WTC11 (cell line): ENCODE measurements at regions not wholly inside any gene's neighbourhood (a gene's known extent, or its start where the extent isn't known, plus 50 kb on each side); places are given as distances from the start of the nearest gene placed in this dataset.

Source experiments
- ATAC-seq: fragments of 200-7000 bp; cut with Tn5 transposase; 2 replicates; pipeline ENCODE4 v1.10.0; 2021; ENCODE audit warnings: mild to moderate bottlenecking, moderate library complexity
- CTCF ChIA-PET: fragments of 300-600 bp; sonication (Branson Sonifier 250); formaldehyde crosslinking; loops from one replicate; lab custom pipeline; 2021; ENCODE audit warnings: antibody characterized with exemption; lab: Charles Lee
- POLR2A ChIA-PET: fragments of 350-600 bp; sonication (Branson Sonifier 250); formaldehyde crosslinking; loops from one replicate; lab custom pipeline; 2021; ENCODE audit warnings: antibody characterized with exemption; lab: Charles Lee
- DNase-seq: peaks from one replicate; pipeline ENCODE4 v3.0.0; 2021; ENCODE audit warnings: low spot score
- H3K27ac Mint-ChIP-seq: 2 replicates; pipeline ENCODE4 v1.8.0; 2021; ENCODE audit warnings: mixed read lengths
- H3K27me3 Mint-ChIP-seq: 2 replicates; pipeline ENCODE4 v1.8.0; 2021; ENCODE audit warnings: low read depth, mild to moderate bottlenecking, moderate library complexity, mixed read lengths
- H3K36me3 Mint-ChIP-seq: 2 replicates; pipeline ENCODE4 v1.8.0; 2021; ENCODE audit warnings: mixed read lengths
- H3K4me1 Mint-ChIP-seq: 2 replicates; pipeline ENCODE4 v1.8.0; 2022; ENCODE audit warnings: mixed read lengths
- H3K4me3 Mint-ChIP-seq: 2 replicates; pipeline ENCODE4 v1.8.0; 2021; ENCODE audit warnings: mild to moderate bottlenecking, moderate library complexity, mixed read lengths
- H3K9me3 Mint-ChIP-seq: 2 replicates; pipeline ENCODE4 v1.8.0; 2021; ENCODE audit warnings: mixed read lengths
- ATF3 ChIP-seq: sonication (generic); formaldehyde crosslinking; conservative IDR thresholded peaks from 2 replicates; pipeline ENCODE4 v1.8.1; 2022; ENCODE audit warnings: mild to moderate bottlenecking, missing genetic modification reagents
- CBFB ChIP-seq: sonication (generic); formaldehyde crosslinking; IDR thresholded peaks from 2 replicates; pipeline ENCODE4 v1.8.1; 2022; ENCODE audit warnings: mild to moderate bottlenecking, low read depth, missing genetic modification reagents
- CREB1 ChIP-seq: sonication (generic); formaldehyde crosslinking; IDR thresholded peaks from 2 replicates; pipeline ENCODE4 v1.8.0; 2023; ENCODE audit warnings: mild to moderate bottlenecking, missing genetic modification reagents
- E2F1 ChIP-seq: sonication (generic); formaldehyde crosslinking; IDR thresholded peaks from 2 replicates; pipeline ENCODE4 v1.8.0; 2022; ENCODE audit warnings: mild to moderate bottlenecking, missing genetic modification reagents
- FOXP4 ChIP-seq: sonication (generic); formaldehyde crosslinking; IDR thresholded peaks from 2 replicates; pipeline ENCODE4 v1.8.0; 2022; ENCODE audit warnings: mild to moderate bottlenecking, missing genetic modification reagents
- GRHL2 ChIP-seq: fragments of 250-450 bp; sonication (Bioruptor Pico); IDR thresholded peaks from 2 replicates; pipeline ENCODE4 v1.8.0; 2022; ENCODE audit warnings: mild to moderate bottlenecking, moderate library complexity; ENCODE audit not compliant: insufficient replicate concordance, severe bottlenecking
- KAT7 ChIP-seq: sonication (generic); formaldehyde crosslinking; IDR thresholded peaks from 2 replicates; pipeline ENCODE4 v1.8.1; 2023; ENCODE audit warnings: missing genetic modification reagents, mild to moderate bottlenecking, borderline replicate concordance
- MAX ChIP-seq: sonication (generic); formaldehyde crosslinking; IDR thresholded peaks from 2 replicates; pipeline ENCODE4 v1.8.0; 2022; ENCODE audit warnings: mild to moderate bottlenecking, missing genetic modification reagents
- MYBL2 ChIP-seq: sonication (generic); formaldehyde crosslinking; IDR thresholded peaks from 2 replicates; pipeline ENCODE4 v1.8.1; 2023; ENCODE audit warnings: mild to moderate bottlenecking, moderate library complexity, missing genetic modification reagents
- NFATC4 ChIP-seq: fragments of 250-450 bp; sonication (Bioruptor Pico); IDR thresholded peaks from 2 replicates; pipeline ENCODE4 v1.9.0; 2021; ENCODE audit warnings: mild to moderate bottlenecking
- NR1H2 ChIP-seq: sonication (generic); formaldehyde crosslinking; IDR thresholded peaks from 2 replicates; pipeline ENCODE4 v1.9.0; 2021; ENCODE audit warnings: mild to moderate bottlenecking, moderate library complexity, missing genetic modification reagents
- NR2C2 ChIP-seq: sonication (generic); formaldehyde crosslinking; IDR thresholded peaks from 2 replicates; pipeline ENCODE4 v1.8.0; 2022; ENCODE audit warnings: mild to moderate bottlenecking, missing genetic modification reagents
- SMAD3 ChIP-seq: sonication (generic); formaldehyde crosslinking; IDR thresholded peaks from 2 replicates; pipeline ENCODE4 v1.8.0; 2022; ENCODE audit warnings: missing genetic modification reagents, mild to moderate bottlenecking, borderline replicate concordance
- TEAD1 ChIP-seq: sonication (generic); formaldehyde crosslinking; IDR thresholded peaks from 2 replicates; pipeline ENCODE4 v1.8.0; 2022; ENCODE audit warnings: mild to moderate bottlenecking, missing genetic modification reagents
- ZNF138 ChIP-seq: sonication (generic); formaldehyde crosslinking; conservative IDR thresholded peaks from 2 replicates; pipeline ENCODE4 v1.8.1; 2022; ENCODE audit warnings: mild to moderate bottlenecking, moderate library complexity, missing genetic modification reagents
- ZNF416 ChIP-seq: fragments of 250-450 bp; sonication (Bioruptor Pico); IDR thresholded peaks from 2 replicates; pipeline ENCODE4 v1.9.0; 2021; ENCODE audit warnings: mild to moderate bottlenecking, inconsistent platforms
- ZNF423 ChIP-seq: fragments of 250-450 bp; sonication (Bioruptor Pico); IDR thresholded peaks from 2 replicates; pipeline ENCODE4 v2.1.2; 2022; ENCODE audit warnings: mild to moderate bottlenecking, moderate library complexity
- ZSCAN18 ChIP-seq: fragments of 250-450 bp; sonication (Bioruptor Pico); IDR thresholded peaks from 2 replicates; pipeline ENCODE4 v2.1.2; 2022; ENCODE audit warnings: mild to moderate bottlenecking, moderate library complexity
- TF ChIP-seq, protein P1 (sequence below): sonication (generic); formaldehyde crosslinking; IDR thresholded peaks from 2 replicates; pipeline ENCODE4 v1.8.1; 2022; ENCODE audit warnings: missing genetic modification reagents, borderline replicate concordance
- TF ChIP-seq, protein P2 (sequence below): sonication (generic); formaldehyde crosslinking; IDR thresholded peaks from 2 replicates; pipeline ENCODE4 v1.8.1; 2023; ENCODE audit warnings: mild to moderate bottlenecking, missing genetic modification reagents, moderate library complexity

DNA sequence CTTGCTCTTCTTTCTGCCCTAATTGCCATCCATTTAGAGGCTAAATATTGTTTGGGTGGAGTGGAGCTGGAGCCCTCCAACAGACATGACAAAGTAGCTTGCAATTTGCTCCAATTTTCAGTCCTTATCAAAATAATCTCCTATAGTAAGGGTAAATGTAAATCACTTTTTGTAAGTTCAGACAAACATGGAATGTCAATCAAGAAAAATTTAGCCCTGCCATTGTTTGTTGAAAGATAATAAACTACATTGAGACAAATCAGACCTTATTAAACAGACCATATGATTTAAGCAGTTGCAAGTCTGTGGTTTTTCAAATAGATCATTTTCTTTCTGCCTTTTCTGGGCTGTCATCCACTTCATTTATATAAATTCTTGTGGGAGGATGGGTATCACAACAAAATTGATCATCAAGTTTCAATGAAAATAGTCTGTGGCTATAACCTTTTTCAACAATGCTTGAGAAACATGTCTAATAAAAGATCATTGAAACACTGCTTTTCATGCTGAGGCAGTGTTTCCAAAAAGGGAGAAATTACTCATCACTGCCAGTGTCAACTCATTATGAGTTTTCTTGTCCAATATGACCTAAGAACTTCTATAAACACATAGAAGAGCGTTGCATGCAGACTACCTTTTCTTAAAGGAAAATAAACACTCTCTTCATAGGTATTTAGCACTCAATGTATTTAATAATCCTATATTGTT, 1152.0 kb upstream of the B3GALT2 start:
- ChIA-PET POLR2A (no interaction called here), CTCF (no interaction called here)
- ATAC-seq (no peak), DNase-seq (no peak)
- H3K27ac Mint-ChIP-seq: no peak overlapping the region
- H3K27me3 Mint-ChIP-seq: no peaks in the 10 kb centered on the region
- H3K4me3 Mint-ChIP-seq: no peak overlapping the region
- no peaks in the 10 kb centered on the region for H3K4me1 Mint-ChIP-seq
- H3K9me3 Mint-ChIP-seq: no peaks in the 10 kb centered on the region
- H3K36me3 Mint-ChIP-seq: no peaks in the 10 kb centered on the region
- no peak for TF ChIP-seq MYBL2

DNA sequence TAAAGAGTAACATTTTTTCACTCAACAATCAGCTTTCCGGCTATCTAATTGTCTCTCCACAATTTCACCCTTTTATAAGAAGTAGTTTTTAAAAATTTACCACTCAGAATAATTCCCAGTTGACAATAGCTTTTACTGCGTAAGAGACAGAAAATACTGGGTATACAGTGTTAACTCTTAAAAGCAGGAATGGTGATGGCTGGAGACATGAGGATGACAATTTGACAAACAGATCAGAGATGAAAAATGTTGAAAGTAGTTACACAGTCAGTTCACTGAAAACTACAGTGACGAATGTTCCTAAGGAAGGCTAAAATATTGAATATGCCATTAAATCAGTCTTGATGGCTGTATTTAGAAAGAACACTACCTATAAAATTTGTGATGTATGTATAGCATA, 1146.8 kb upstream of the B3GALT2 start:
- no peak overlapping the region for H3K4me3 Mint-ChIP-seq
- no peak for DNase-seq
- H3K9me3 Mint-ChIP-seq: no peaks in the 10 kb centered on the region
- ATAC-seq: no peak
- no peaks in the 10 kb centered on the region for H3K36me3 Mint-ChIP-seq
- CTCF ChIA-PET: interaction anchor here (1.4 kb wide), 1 partner anchor 9 kb away, joined by 4 read pairs; no protein-coding TSS in a partner anchor
- H3K27me3 Mint-ChIP-seq: no peaks in the 10 kb centered on the region; the same call in 1 of the 2 replicates
- TF ChIP-seq TEAD1 (CRISPR knock-in tag): no peak
- TF ChIP-seq ZSCAN18: no peak
- TF ChIP-seq, all 79 proteins: peak for 0
- POLR2A ChIA-PET: no interaction called here
- H3K4me1 Mint-ChIP-seq: no peaks in the 10 kb centered on the region
- H3K27ac Mint-ChIP-seq: no peak overlapping the region

GRCh38 chr1:194331758-194332157, 1145.3 kb upstream of the B3GALT2 start:
- Mint-ChIP-seq H3K36me3 (no peaks in the 10 kb centered on the region), H3K27ac (no peak overlapping the region), H3K9me3 (no peaks in the 10 kb centered on the region), H3K4me1 (no peaks in the 10 kb centered on the region), H3K27me3 (no peaks in the 10 kb centered on the region; the same call in 1 of the 2 replicates), H3K4me3 (no peak overlapping the region)
- no peak for ATAC-seq
- no peak for DNase-seq
- TF ChIP-seq NR2C2 (CRISPR knock-in tag) (no peak), KAT7 (CRISPR knock-in tag) (no peak), GRHL2 (CRISPR knock-in tag) (no peak), ATF3 (CRISPR knock-in tag) (no peak), CBFB (CRISPR knock-in tag) (no peak)
- TF ChIP-seq, protein P1, sequence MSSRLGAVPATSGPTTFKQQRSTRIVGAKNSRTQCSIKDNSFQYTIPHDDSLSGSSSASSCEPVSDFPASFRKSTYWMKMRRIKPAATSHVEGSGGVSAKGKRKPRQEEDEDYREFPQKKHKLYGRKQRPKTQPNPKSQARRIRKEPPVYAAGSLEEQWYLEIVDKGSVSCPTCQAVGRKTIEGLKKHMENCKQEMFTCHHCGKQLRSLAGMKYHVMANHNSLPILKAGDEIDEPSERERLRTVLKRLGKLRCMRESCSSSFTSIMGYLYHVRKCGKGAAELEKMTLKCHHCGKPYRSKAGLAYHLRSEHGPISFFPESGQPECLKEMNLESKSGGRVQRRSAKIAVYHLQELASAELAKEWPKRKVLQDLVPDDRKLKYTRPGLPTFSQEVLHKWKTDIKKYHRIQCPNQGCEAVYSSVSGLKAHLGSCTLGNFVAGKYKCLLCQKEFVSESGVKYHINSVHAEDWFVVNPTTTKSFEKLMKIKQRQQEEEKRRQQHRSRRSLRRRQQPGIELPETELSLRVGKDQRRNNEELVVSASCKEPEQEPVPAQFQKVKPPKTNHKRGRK (CRISPR knock-in tag): no peak
- CTCF ChIA-PET: no interaction called here
- POLR2A ChIA-PET: no interaction called here

DNA sequence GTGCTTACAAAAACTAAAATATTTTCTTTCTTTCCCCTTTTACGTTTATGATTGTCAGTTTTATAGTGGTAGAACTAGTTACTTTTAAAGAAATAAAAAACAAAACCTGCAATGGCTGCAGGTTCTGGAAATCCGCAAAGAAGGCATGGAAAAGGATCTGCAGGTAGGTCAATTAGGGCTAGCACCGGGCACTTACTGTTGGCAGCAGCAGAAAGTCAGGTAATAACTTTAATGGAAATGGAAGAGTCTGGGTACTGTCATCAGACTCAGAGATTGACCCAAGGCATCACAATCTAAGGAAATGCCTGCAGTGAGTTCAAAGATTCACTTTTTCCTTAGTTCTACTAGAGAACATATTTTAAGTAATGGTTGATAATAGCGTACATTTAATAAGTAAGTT, 1136.3 kb upstream of the B3GALT2 start:
- DNase-seq: no peak
- TF ChIP-seq ZNF138 (CRISPR knock-in tag): no peak
- TF ChIP-seq FOXP4 (CRISPR knock-in tag): no peak
- TF ChIP-seq, protein P2, sequence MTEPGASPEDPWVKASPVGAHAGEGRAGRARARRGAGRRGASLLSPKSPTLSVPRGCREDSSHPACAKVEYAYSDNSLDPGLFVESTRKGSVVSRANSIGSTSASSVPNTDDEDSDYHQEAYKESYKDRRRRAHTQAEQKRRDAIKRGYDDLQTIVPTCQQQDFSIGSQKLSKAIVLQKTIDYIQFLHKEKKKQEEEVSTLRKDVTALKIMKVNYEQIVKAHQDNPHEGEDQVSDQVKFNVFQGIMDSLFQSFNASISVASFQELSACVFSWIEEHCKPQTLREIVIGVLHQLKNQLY (CRISPR knock-in tag): no peak
- no peak for TF ChIP-seq NFATC4 (CRISPR knock-in tag)
- TF ChIP-seq MAX (CRISPR knock-in tag): no peak
- no peak for TF ChIP-seq CREB1 (CRISPR knock-in tag)
- TF ChIP-seq ZNF423: no peak
- no peak for TF ChIP-seq SMAD3 (CRISPR knock-in tag)
- no peak for TF ChIP-seq ZSCAN18
- TF ChIP-seq NR1H2: no peak
- no peak for TF ChIP-seq ZNF416 (CRISPR knock-in tag)
- no peak for TF ChIP-seq E2F1 (CRISPR knock-in tag)

More for the DNA sequence above, 1136.3 kb upstream of the B3GALT2 start:
- no peak overlapping the region for H3K27ac Mint-ChIP-seq
- H3K4me1 Mint-ChIP-seq: no peaks in the 10 kb centered on the region
- ChIA-PET POLR2A (no interaction called here), CTCF (no interaction called here)
- no peaks in the 10 kb centered on the region for H3K9me3 Mint-ChIP-seq
- no peaks in the 10 kb centered on the region for H3K36me3 Mint-ChIP-seq
- no peak for ATAC-seq
- H3K27me3 Mint-ChIP-seq: no peaks in the 10 kb centered on the region
- no peak overlapping the region for H3K4me3 Mint-ChIP-seq
